Vagina (tissue), 2 donors: ENCODE measurements at regions not wholly inside any gene's neighbourhood (a gene's known extent, or its start where the extent isn't known, plus 50 kb on each side); places are given as distances from the start of the nearest gene placed in this dataset.

Experiments
- CTCF ChIP-seq, 3 experiments: fragments of 450-650 bp in 2 of 3; fragments of 200-600 bp in 1 of 3; sonication (generic) in 1 of 3; IDR thresholded peaks; one replicate each; pipeline ENCODE4 v1.5.1; 2017 to 2019; ENCODE audit warnings: antibody characterized with exemption in 3 of 3, mild to moderate bottlenecking in 2 of 3, moderate library complexity in 2 of 3
- POLR2A ChIP-seq, 2 donors: fragments of 450-650 bp; IDR thresholded peaks; one replicate each; pipeline ENCODE4 v1.6.1; 2017; ENCODE audit warnings: antibody characterized with exemption in 2 of 2, mild to moderate bottlenecking in 2 of 2, moderate library complexity in 2 of 2

GRCh38 chr9:90340421-90340820 is 302.2 kb downstream of the DIRAS2 start:
- no peak for TF ChIP-seq CTCF (IDR thresholded peaks at IDR 0.05)
- no peak for TF ChIP-seq POLR2A (IDR thresholded peaks at IDR 0.05)
